ENCODE measurements at regions not wholly inside any gene's neighbourhood (a gene's known extent, or its start where the extent isn't known, plus 50 kb on each side); places are given as distances from the start of the nearest gene placed in this dataset.

DNA sequence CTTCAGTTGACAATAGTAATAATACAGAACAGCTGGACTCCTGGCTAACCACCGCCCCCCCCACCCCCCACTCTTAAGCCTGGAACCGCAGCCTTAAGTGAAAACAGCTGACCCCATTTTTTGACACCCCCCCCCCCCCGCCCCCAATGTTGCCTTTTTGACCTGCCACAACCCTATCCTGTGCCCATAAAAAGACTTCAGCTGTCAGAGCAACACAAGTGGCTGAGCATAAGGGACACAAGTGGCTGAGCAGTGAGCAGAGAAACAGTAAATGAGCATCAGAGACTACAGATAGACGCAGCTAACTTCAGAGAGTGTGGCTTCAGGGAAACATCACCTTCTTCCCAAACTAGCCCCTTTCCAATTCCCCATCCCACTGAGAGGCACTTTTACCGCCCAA is 1493.8 kb downstream of the LRRC4C start:
- no peak for TF ChIP-seq POLR2AphosphoS5 (IDR thresholded peaks at IDR 0.05)
- TF ChIP-seq CTCF (IDR thresholded peaks at IDR 0.05), result no peak

Data from transverse colon (tissue), 4 donors.